SKM-1 treated with dmso at 0.1 percent for 144 hours (cell line): ENCODE measurements at regions not wholly inside any gene's neighbourhood (a gene's known extent, or its start where the extent isn't known, plus 50 kb on each side); places are given as distances from the start of the nearest gene placed in this dataset.
"Not testable (repeated sequence)": the region's sequence is repeated elsewhere in the genome, so short reads cannot be mapped to it uniquely, and the experiment has no call there.

Experiments used
- DNase-seq: peaks from one replicate; lab custom pipeline; 2025; ENCODE audit not compliant: unreplicated experiment; lab: John Stamatoyannopoulos, UW

DNA sequence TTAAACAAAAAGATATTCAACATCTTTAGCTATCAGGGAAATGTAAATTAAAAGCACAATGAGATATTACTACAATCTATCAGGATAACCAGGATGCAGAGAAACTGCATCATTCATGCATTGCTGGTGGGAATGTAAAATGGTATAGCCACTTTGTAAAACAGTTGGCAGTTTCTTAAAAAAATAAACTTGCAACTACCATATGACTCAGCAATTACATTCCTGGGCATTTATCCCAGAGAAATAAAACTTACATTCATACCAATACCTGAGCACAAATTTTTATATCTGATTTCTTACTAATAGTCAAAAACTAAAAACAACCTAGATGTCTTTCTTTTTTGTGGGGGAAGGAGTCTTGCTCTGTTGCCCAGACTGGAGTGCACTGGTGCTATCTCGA is 190.3 kb upstream of the TAB2 start:
- no peak for DNase-seq

DNA sequence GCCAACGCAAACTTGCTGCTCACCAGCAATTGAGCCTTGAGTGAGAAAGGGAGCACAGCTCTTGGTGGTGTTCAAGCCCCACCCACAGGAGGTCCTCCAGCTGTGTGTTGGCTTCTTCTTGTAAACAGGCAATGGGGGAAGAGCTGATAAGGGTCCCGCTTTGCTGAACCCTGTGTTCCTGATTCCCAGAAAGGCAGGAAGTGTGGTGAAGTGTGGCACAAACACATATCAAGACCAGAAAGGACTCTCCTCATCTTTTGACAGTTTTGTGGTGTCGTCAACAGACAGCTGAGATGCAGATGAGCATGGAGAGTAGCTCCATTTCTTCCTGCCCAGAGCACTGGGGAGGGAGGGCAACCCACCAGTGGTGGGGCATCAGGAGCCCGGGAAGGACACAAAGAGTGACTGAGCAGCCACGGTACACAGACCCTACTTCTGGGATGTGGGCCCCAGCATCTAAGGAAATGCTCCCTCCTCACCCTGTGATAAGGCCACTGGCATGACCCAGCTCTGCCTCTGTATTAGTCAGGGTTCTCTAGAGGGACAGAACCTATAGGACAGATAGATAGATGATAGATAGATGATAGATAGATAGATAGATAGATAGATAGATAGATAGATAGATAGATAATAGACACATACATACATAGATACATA is 188.9 kb upstream of the TAB2 start:
- no peak for DNase-seq

DNA sequence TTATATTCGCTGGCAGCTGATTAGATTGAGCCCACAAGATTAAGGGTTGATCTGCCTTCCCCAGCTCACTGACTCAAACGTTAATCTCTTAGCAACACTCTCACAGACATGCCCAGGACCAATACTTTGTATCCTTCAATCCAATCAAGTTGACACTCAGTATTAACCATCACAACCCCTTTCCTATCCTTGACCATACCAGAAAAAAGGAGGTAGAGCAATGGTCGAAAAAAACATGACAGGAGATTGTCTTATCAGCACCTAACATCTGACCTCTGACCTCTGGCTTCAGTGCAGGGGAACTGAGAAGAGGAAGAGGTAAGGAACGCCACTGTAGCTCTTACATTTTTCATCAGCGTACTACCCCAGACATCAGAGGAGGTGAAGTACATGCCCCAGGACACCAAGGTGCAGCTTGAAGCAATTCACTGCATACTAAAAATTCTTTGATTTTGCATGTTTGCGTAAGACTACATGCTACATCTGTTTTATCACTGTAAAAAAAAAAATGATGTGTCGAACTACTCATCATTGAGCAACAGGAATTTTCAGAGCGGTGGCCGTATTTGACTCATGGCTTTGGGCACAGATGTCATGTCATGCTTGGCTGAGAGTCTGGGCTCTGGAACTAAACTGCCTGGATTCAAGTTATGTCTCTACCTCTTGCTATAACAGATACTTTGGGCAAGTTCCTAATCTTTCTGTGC is 188.0 kb upstream of the TAB2 start:
- peak; percentile 46 for DNase-seq

DNA sequence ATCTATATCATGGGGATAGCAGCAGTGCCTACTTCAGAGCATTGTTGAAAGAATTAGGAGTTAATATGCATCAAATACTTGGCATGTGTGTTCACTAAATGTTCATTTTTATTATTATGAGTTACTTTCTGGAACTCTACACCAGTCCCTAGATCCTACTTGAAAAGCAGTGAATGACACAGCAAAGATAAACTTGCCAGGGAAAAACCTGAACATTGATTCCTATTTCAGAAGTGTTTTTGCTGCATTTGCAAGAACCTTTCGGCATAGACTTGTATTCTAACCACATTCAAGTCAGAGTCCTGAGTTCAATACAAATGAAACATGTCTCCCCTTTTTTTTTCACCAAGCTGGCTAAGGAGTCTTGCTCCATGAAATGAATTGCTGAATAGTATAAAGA is 187.4 kb upstream of the TAB2 start:
- DNase-seq, result no peak

DNA sequence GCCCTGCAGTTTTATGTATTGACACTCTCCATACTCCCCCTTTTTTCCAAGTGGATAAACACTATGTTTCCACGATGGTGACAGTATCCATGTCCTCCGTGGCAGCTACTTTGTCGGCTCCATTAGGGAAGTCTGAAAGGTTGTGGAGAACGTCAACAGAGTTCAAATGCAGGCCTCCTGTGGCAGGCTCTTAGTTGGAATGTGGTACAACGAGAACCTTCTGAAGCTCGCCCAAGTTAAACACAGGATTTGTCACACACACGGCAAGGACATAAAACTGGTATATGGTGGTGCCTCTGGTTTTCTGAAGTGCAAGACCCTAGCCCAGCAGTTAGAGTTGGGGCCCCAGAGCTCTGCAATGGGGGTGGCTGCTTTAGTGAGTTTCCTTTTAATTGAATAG is 187.0 kb upstream of the TAB2 start:
- no peak for DNase-seq

DNA sequence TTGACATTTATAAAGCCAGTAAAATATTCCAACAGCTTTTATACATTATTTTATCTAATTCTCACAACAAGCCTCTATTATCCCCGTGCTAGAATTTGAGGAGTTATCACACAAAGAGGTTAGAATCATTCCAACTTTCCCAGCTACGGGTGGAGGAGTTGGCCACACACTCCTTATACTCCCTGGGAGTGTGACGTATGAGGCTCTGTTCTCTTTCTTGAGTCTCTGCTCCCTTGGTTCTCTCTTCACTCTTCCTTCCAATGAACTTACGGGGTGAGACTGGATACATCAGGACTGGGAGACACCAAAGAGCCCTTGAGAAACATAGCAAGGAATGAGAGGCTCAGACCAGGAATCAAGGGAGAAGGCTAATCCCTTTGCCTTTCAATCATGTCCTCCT is 185.6 kb upstream of the TAB2 start:
- DNase-seq, result no peak

DNA sequence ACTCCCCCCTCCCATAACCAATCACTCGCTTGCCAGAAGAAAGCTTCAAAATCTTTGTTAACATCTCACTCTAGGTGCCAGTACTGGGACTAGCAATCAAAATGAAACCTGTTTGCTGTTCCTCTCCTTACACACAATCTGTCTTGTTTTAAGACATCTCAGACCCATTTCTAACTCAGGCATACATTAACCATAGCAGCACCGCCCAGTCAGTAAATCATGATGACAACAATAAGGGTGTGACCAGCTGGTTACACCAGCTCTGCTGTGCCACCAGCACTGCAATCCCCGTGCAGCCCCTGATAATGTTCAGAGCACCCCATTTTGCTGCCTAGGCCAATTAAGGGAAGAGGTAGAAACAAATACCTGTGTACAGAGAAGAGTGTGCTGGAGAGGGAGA is 185.2 kb upstream of the TAB2 start:
- DNase-seq, result no peak

DNA sequence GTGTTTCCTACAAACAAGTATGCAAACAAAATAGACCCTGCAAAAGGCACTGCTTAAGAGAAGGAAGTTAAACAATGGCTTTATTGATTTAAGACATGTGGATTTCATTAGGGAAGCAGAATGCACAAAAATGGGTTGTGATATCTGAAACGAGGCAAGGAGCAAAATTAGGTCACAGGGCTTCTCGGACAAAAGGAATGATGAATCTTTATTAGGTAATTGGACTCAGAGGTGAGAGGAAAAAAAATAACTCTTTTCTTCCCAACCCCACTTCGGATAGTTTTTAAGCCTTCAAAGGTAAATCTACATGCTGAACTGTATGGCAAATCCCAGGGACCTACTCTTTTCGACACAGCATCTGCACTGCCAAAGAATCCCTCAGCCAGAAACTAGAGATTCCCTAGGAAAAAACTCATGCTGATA is 183.0 kb upstream of the TAB2 start:
- DNase-seq, result no peak

DNA sequence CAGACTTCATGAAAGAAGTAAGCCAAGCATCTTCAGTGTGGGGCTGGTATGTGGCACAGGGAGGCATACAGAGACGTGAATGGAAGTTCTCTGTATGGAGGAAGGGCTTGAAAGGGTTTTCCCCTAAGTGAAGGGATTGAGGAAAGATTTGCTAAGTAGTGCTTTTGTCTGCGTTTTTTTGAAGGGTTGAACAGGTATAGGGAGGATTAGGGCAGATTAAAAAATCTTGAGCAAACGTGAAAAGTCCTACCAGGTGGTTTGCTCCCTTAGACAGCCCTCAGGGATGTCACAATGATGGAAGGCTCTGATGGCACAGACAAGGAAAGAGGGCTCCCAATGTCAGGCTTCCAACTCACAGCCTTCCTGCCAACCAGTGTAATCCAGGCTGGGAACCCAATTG is 181.7 kb upstream of the TAB2 start:
- no peak for DNase-seq

DNA sequence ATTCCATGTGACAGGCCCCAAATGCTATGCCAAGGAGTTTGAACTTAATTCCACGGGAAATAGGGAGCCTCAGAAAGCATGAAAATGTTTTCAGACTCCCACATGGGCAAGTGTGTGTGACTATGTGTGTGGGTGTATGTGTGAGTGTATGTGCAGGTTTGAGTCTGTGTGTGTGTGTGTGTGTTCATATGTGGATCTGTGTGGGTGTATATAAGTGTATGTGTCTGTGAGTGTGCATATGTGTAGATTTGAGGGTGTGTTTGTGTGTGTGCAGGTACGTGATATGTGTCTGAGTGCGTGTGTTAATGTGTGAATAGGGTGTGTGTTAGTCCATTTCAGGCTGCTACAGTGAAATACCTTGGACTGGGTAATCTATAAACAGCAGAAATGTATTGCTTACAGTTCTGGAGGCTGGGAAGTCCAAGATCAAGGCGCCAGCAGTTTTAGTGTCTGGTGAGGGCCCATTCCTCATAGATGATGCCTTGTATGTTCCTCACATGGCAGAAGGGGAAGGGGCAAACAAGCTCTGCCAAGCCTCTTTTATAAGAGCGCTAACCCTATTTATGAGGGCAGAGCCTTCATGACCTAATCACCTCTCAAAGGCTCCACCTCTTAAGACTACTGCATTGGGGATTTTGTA is 181.1 kb upstream of the TAB2 start:
- no peak for DNase-seq

DNA sequence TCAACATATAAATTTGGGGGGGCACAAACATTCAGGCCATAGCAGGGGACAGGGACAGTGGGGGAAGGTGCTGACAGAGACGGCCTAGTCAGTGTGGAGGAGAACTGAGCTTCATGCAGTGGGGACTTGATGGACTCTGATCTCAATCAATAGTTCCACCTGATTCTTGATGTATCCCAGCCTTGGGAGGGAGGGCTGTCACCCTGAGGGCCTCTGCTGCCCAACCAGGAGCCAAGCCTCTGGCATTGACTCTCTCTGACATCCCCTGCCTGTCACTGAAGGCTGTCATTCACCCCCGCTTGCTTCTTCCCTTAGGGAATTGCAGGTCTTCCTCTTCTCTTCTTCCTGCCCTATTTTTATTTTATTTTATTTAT is 180.6 kb upstream of the TAB2 start:
- DNase-seq, result no peak

DNA sequence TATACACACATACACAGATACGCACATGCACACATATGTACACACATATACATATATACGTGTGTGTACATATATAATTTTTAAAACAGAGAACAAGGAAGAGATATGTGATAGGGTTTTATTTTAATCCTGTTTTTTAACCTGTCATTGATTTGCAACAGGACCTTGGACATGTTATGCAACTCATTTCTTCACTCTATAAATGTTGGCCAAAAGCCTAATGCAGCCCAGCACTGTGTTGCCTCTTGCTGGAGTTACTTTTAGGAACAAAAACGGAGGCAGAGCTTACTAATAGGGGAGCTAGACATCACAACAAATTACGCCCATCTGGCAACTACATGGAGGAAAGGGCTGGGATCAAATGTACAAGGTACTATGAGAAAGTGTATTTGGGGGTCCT is 179.9 kb upstream of the TAB2 start:
- no peak for DNase-seq

DNA sequence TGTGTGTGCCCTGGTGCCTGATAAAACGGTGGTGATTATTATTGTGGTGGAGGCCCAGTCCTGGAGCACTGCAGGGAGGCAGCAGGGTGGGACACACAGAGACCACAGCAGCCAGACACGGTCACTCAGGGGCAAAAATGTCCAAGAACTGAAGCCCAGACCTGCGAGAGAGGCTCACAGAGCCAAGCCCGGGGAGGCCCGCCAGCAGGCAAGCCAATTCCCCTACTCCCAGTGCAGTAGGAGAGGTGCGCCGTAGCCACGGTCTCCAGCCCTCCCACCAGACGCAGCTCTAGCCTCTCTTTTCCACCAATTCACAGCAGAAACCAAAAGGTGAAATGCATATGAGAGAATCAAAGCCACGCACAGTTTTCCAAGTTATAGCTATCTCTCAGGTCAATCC is 179.4 kb upstream of the TAB2 start:
- DNase-seq, result no peak

DNA sequence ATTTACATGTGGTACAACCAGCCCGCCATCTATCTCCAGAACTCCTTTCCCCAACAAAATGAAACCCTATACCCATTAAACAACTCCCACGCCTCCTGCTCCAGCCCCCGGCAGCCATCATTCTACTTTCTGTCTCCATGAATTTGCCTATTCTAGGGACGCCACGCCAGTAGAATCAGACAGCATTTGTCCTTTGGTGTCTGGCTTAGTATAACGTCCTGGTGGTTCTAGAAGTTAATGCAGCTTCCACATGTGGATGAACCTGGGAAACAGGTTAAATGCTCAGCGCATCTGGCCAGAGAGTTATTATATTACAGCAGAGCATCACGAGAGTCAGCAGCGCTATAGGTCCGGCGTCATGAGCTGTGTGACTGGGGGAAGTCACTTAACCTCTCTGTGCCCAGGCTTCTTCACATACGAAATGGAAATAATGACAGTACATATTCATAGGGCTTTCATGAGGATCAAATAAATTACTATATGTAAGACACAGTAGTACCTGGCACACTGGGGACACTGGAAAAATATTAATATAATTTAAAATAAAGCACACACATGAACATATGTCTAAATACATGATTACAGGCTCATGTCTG is 178.7 kb upstream of the TAB2 start:
- no peak for DNase-seq

DNA sequence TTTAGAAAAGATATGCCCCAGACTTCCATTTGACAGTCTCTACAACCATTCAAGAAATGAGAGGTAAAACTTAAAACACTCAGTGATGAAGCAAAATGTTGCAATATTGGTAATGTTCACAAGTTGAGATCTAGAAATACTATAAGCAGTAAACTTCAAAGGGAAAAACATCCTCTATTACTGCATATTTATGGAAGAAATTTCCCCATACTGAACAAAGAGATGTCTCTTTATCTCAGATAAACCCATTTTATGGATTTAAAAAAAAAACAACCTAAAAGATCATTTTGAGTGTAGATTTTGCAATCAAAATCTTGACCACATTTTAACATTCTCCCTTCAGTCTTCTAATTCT is 177.8 kb upstream of the TAB2 start:
- no peak for DNase-seq

DNA sequence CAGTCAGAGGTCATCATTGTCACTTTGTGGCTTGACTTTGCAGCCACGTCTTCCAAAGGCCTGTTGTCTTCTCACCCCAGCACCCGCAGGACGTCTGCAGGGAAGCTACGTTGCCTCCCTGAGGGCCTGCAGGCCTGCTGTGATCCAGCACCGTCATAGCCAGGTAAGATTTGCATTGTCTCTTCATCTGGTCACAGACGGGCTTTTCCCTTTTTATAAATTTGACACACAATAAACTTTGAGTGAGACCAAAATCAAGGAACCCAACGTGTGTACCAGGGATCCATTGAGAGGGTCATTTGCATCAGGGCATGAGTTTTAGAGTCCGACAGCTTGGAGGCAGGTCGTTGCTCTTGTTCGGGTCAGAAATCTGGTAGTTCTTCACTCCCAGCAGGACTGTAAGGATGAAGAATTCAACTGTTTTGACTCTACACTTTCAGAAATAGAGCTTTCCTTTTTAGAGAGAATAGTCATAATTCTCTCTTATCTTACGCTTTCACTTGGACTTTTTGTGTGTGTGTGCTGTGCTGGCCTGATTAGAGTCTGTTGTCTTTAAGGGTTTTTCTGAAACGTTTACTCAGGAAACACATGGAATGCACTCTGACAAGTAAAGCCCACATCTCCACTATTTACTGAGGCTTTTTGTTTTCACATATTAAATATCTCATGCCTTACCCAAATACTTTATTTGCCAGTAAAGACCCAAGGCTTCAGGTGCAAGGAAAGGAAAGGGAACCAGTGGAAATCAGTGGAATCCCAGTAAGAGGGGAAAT is 177.2 kb upstream of the TAB2 start:
- DNase-seq, result no peak

DNA sequence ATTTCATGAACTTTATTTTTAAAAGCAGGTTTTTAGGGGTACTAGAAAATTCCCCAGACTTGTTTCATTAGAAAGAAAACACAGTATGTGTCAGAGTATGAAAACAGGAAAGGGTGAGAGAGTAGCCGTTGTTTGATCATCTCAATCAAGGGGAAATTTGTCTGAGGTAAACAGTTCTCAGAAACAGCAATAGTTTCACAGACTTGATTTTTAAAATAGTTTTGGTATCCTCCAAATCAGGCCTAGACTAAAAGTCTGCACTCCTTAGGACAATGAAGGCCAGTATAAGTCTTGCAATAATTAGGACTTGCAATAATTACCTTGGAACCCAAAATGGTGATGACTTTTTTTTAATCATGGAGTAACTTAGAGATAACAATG is 176.6 kb upstream of the TAB2 start:
- DNase-seq, result no peak

DNA sequence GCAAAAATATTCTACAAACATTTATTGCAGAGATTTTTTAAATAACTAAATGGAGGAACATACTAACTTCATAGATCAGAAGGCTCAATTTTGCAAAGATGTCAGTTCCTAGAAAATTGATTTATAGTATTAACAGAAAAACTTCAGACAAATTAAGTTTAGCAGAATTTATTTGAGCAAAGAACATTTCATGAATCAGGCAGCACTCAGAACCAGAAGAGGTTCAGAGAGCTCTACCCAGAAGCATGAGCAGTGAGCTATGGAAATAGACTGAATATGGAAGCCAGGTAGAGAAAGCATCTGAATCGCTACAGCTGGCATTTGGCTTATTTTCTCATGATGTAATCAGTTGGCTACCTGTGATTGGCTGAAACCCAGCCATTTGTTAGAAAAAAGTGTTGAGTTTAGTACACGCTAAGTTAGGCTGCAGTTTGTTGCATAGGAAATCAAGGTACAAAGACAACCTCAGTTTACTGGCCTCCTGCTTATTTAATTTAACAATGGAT is 174.5 kb upstream of the TAB2 start:
- no peak for DNase-seq

DNA sequence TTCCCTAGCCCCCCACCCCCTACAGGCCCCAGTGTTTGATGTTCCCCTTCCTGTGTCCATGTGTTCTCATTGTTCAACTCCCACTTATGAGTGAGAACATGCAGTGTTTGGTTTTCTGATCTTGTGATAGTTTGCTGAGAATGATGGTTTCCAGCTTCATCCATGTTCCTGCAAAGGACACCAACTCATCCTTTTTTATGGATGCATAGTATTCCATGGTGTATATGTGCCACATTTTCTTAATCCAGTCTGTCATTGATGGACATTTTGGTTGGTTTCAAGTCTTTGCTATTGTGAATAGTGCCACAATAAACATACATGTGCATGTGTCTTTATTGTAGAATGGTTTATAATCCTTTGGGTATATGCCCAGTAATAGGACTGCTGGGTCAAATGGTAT is 171.7 kb upstream of the TAB2 start:
- not testable (repeated sequence) for DNase-seq

DNA sequence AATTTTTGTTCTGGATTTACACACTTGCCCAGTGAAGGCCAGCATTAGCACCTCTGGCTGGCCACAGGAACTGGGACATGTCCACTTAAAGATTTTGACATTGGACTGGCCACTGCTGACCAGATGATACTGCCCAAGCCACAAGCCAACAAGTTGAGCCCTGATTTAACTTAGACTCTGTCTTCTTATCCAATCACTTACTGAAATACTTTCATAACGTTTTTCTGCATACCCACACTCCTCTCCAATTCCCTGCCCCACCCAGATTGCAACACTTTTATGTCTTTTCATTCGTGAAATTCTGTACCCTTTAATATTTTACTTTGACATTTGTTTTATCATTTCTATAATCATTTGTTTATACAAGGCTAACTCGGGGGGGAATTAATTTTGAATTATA is 170.3 kb upstream of the TAB2 start:
- DNase-seq, result no peak

DNA sequence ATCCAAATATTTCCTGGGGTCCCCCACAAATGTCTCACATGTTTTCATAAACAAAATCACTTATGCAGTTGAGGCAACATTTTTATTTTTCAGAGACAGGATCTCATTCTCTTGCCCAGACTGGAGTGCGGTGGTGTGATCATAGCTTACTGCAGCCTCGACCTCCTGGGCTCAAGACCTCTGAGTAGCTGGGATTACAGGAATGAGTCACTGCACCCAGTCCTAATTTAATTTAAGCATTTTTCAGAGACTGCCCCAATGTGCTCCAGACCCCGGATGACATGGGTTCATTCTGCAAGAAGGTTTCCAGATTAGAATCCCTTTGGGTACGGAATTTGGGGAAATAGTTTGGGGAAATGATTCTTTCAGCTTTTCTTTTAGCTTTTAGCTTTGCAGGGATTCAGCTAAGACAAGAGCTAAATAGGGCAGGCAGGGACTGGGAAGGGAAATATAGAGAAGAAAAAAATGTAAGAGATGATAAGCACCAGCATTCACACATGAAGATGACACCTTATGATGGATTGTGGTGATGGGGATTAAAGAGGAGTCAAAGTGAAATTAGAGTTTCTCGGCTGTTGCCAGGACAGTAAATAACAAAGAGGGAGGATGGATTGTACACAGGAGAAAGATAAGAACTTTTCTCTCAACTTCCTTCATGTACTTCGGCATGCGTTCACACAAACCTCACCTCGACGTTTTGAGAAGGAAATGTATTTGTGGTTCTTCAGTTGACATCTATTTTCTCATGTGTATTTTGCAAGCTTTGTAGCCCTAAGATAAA is 169.4 kb upstream of the TAB2 start:
- DNase-seq, result no peak
